Ishikawa (cell line): ENCODE measurements at regions not wholly inside any gene's neighbourhood (a gene's known extent, or its start where the extent isn't known, plus 50 kb on each side); places are given as distances from the start of the nearest gene placed in this dataset.

ENCODE experiments used
- CEBPB ChIP-seq: IDR thresholded peaks from 2 replicates; pipeline ENCODE4 v1.6.1; 2012
- CREB1 ChIP-seq: IDR thresholded peaks from 2 replicates; pipeline ENCODE4 v1.6.1; 2012; ENCODE audit warnings: low read depth
- EGR1 ChIP-seq: IDR thresholded peaks from 2 replicates; pipeline ENCODE4 v1.6.1; 2012
- EP300 ChIP-seq: IDR thresholded peaks from 2 replicates; pipeline ENCODE4 v1.6.1; 2012; ENCODE audit warnings: borderline replicate concordance
- FOXM1 ChIP-seq: IDR thresholded peaks from 2 replicates; pipeline ENCODE4 v1.6.1; 2012; ENCODE audit warnings: low read depth, borderline replicate concordance
- NFIC ChIP-seq: IDR thresholded peaks from 2 replicates; pipeline ENCODE4 v1.6.1; 2012
- RAD21 ChIP-seq: IDR thresholded peaks from 2 replicates; pipeline ENCODE4 v1.6.1; 2012; ENCODE audit warnings: low read depth
- REST ChIP-seq: IDR thresholded peaks from 2 replicates; pipeline ENCODE4 v1.6.1; 2012; ENCODE audit warnings: low read depth, mild to moderate bottlenecking
- TAF1 ChIP-seq: IDR thresholded peaks from 2 replicates; pipeline ENCODE4 v1.6.1; 2012; ENCODE audit warnings: low read depth, mild to moderate bottlenecking
- TCF12 ChIP-seq: IDR thresholded peaks from 2 replicates; pipeline ENCODE4 v1.6.1; 2012; ENCODE audit warnings: low read depth
- TEAD4 ChIP-seq: IDR thresholded peaks from 2 replicates; pipeline ENCODE4 v1.6.1; 2012
- USF1 ChIP-seq: IDR thresholded peaks from 2 replicates; pipeline ENCODE4 v1.6.1; 2012
- YY1 ChIP-seq: IDR thresholded peaks from 2 replicates; pipeline ENCODE4 v1.6.1; 2012; ENCODE audit warnings: low read depth
- ZBTB7A ChIP-seq: IDR thresholded peaks from 2 replicates; pipeline ENCODE4 v1.6.1; 2012; ENCODE audit warnings: low read depth
- TF ChIP-seq, protein P1 (sequence below): IDR thresholded peaks from 2 replicates; pipeline ENCODE4 v1.6.1; 2012

GRCh38 chr4:8765631-8766590, 105.7 kb downstream of the HMX1 start:
- TF ChIP-seq CEBPB (no peak), RAD21 (no peak), REST (no peak), TCF12 (no peak), FOXM1 (no peak), EGR1 (no peak), TAF1 (no peak), NFIC (no peak), ZBTB7A (no peak), TEAD4 (no peak), EP300 (no peak), USF1 (no peak), CREB1 (no peak), YY1 (no peak)
- TF ChIP-seq, protein P1, sequence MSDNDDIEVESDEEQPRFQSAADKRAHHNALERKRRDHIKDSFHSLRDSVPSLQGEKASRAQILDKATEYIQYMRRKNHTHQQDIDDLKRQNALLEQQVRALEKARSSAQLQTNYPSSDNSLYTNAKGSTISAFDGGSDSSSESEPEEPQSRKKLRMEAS, result no peak

DNA sequence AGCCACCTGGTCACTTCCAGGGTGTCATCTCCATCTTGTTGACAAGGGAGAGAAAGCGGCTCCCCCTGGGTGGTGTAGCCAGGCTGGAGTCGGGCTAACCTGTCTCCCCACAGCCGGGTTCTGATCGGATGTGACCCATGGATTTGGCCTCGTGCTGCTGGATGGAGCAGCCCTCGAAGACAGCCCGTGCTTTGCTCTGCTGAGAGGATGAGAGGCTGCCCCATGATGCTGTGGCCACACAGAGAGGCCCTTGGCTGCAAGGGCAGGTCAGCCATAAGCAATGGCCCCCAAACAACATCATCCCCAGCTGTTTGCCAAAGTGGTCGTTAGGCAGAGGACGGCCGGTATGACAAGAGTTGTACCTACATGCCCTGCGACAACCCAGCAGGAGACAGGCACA, 106.6 kb downstream of the HMX1 start:
- no peak for TF ChIP-seq TCF12
- no peak for TF ChIP-seq TAF1
- TF ChIP-seq FOXM1, result no peak
- no peak for TF ChIP-seq NFIC

- TF ChIP-seq CREB1 (no peak), TEAD4 (no peak), EGR1 (no peak), NFIC (no peak), YY1 (no peak), TAF1 (no peak)
These were observed 107.4 kb downstream of the HMX1 start for GRCh38 chr4:8763966-8764901.

GRCh38 chr4:8762951-8763735, 108.5 kb downstream of the HMX1 start:
- no peak for TF ChIP-seq YY1
- TF ChIP-seq FOXM1, result no peak
- TF ChIP-seq TEAD4, result no peak
- TF ChIP-seq RAD21, result no peak
- TF ChIP-seq CREB1, result no peak
- no peak for TF ChIP-seq TAF1
- TF ChIP-seq EGR1, result no peak
- no peak for TF ChIP-seq EP300
- TF ChIP-seq, protein P1, result no peak
- no peak for TF ChIP-seq TCF12

- TF ChIP-seq TAF1 (no peak), ZBTB7A (no peak), EGR1 (no peak), RAD21 (no peak), USF1 (no peak), EP300 (no peak), CREB1 (no peak), REST (no peak), CEBPB (no peak), NFIC (no peak), TCF12 (no peak), FOXM1 (no peak), TEAD4 (no peak), YY1 (no peak)
- TF ChIP-seq, protein P1, result no peak
These were observed 109.3 kb downstream of the HMX1 start for GRCh38 chr4:8762356-8762755.
